Uterus (tissue), 3 donors: ENCODE measurements at regions not wholly inside any gene's neighbourhood (a gene's known extent, or its start where the extent isn't known, plus 50 kb on each side); places are given as distances from the start of the nearest gene placed in this dataset.

Experiments
- DNase-seq, 2 donors: peaks; one replicate each; pipeline ENCODE4 v3.0.0-alpha.2; 2019 to 2020
- H3K27ac ChIP-seq, 2 donors: fragments of 200-600 bp; sonication (generic); 1 replicate in 1 of 2; 2 replicates in 1 of 2; pipeline ENCODE4 v1.5.1; 2016 to 2018
- H3K27me3 ChIP-seq, 2 donors: fragments of 200-600 bp; sonication (generic); one replicate each; pipeline ENCODE4 v1.5.1; 2018 to 2019; ENCODE audit warnings: control low read depth in 1 of 2
- H3K36me3 ChIP-seq, 2 donors: fragments of 200-600 bp; sonication (generic); one replicate each; pipeline ENCODE4 v1.5.1; 2019; ENCODE audit warnings: control low read depth in 1 of 2
- H3K4me1 ChIP-seq, 2 donors: fragments of 200-600 bp; sonication (generic); one replicate each; pipeline ENCODE4 v1.5.1; 2018 to 2019; ENCODE audit warnings: control low read depth in 1 of 2
- H3K4me3 ChIP-seq, 2 donors: fragments of 200-600 bp; sonication (generic); 1 replicate in 1 of 2; 2 replicates in 1 of 2; pipeline ENCODE4 v1.5.1; 2018 to 2019; ENCODE audit warnings: mild to moderate bottlenecking in 1 of 2
- H3K9me3 ChIP-seq, 2 donors: fragments of 200-600 bp; sonication (generic); one replicate each; pipeline ENCODE4 v1.5.1; 2019; ENCODE audit warnings: control low read depth in 1 of 2
- CTCF ChIP-seq, 4 experiments: fragments of 200-600 bp in 2 of 4; fragments of 450-650 bp in 2 of 4; sonication (generic) in 2 of 4; IDR thresholded peaks; one replicate each; pipeline ENCODE4 v1.5.1; 2016 to 2019; ENCODE audit warnings: antibody characterized with exemption in 4 of 4, mild to moderate bottlenecking in 2 of 4, moderate library complexity in 1 of 4
- POLR2A ChIP-seq, 2 donors: fragments of 450-650 bp; IDR thresholded peaks; one replicate each; pipeline ENCODE4 v1.6.1; 2016; ENCODE audit warnings: antibody characterized with exemption in 2 of 2, mild to moderate bottlenecking in 1 of 2, moderate library complexity in 1 of 2
- intact Hi-C: fragments of 100-400 bp; cut with DNase I; formaldehyde crosslinking; loops from one replicate; pipeline ENCODE4 v1.15.1; 2023; ENCODE audit warnings: low total_unique reads
- donor health status: DM: yes; HTN: yes; CAD: no.

GRCh38 chr20:50368813-50369224 lies 141.4 kb upstream of the PTPN1 start:
- H3K27me3 ChIP-seq = no peaks in the 10 kb centered on the region
- H3K4me3 ChIP-seq = no peak overlapping the region
- no peak overlapping the region for H3K27ac ChIP-seq
- H3K36me3 ChIP-seq = no peaks in the 10 kb centered on the region
- no peaks in the 10 kb centered on the region for H3K4me1 ChIP-seq
- no peaks in the 10 kb centered on the region for H3K9me3 ChIP-seq
- no peak for TF ChIP-seq CTCF (IDR thresholded peaks at IDR 0.05)
- TF ChIP-seq POLR2A (IDR thresholded peaks at IDR 0.05) = no peak
- no peak for DNase-seq
- intact Hi-C loops = no loop called here

GRCh38 chr20:50369225-50370035 lies 140.8 kb upstream of the PTPN1 start:
- Histone ChIP-seq H3K36me3 (no peaks in the 10 kb centered on the region), H3K4me3 (no peak overlapping the region), H3K27ac (no peak overlapping the region), H3K27me3 (no peaks in the 10 kb centered on the region), H3K9me3 (no peaks in the 10 kb centered on the region), H3K4me1 (no peaks in the 10 kb centered on the region)
- TF ChIP-seq CTCF (IDR thresholded peaks at IDR 0.05) (no peak), POLR2A (IDR thresholded peaks at IDR 0.05) (no peak)
- DNase-seq = no peak
- intact Hi-C loops = no loop called here

GRCh38 chr20:50370036-50370566 lies 140.1 kb upstream of the PTPN1 start:
- H3K4me3 ChIP-seq = no peak overlapping the region
- TF ChIP-seq CTCF (IDR thresholded peaks at IDR 0.05) = no peak
- no peak for TF ChIP-seq POLR2A (IDR thresholded peaks at IDR 0.05)
- no peaks in the 10 kb centered on the region for H3K36me3 ChIP-seq
- no peak for DNase-seq
- intact Hi-C loops = no loop called here
- H3K27ac ChIP-seq = no peak overlapping the region
- H3K27me3 ChIP-seq = no peaks in the 10 kb centered on the region
- H3K4me1 ChIP-seq = no peaks in the 10 kb centered on the region
- H3K9me3 ChIP-seq = no peaks in the 10 kb centered on the region

- intact Hi-C loops = no loop called here
These were observed 138.1 kb upstream of the PTPN1 start for GRCh38 chr20:50371878-50372769.

More at GRCh38 chr20:50371878-50372769, 138.1 kb upstream of the PTPN1 start:
- Histone ChIP-seq H3K27ac (no peak overlapping the region), H3K9me3 (no peaks in the 10 kb centered on the region), H3K4me3 (no peak overlapping the region), H3K27me3 (no peaks in the 10 kb centered on the region), H3K36me3 (no peaks in the 10 kb centered on the region), H3K4me1 (no peaks in the 10 kb centered on the region)
- TF ChIP-seq POLR2A (IDR thresholded peaks at IDR 0.05) (no peak), CTCF (IDR thresholded peaks at IDR 0.05) (no peak)
- no peak for DNase-seq
